IMR-90 (cell line): ENCODE measurements at regions not wholly inside any gene's neighbourhood (a gene's known extent, or its start where the extent isn't known, plus 50 kb on each side); places are given as distances from the start of the nearest gene placed in this dataset.

ENCODE experiments used
- ATAC-seq: fragments of 200-7000 bp; cut with Tn5 transposase; 2 replicates; pipeline ENCODE4 v1.9.1; 2020; ENCODE audit warnings: low read depth, mild to moderate bottlenecking, moderate library complexity
- BruUV-seq: library from RNA; stranded (reverse); fragments of 400-500 nt; replicated peaks from 2 replicates; lab custom pipeline; 2021; lab: Mats Ljungman, UMichigan
- CTCF ChIA-PET: fragments of 300-600 bp; formaldehyde crosslinking; extraction: SDS; loops from one replicate; lab custom pipeline; 2021; ENCODE audit warnings: antibody characterized with exemption; lab: Yijun Ruan, JAX
- POLR2A ChIA-PET: fragments of 300-600 bp; sonication (Branson Sonifier 250); formaldehyde crosslinking; loops from one replicate; lab custom pipeline; 2022; ENCODE audit warnings: antibody characterized with exemption; ENCODE audit not compliant: unreplicated experiment; lab: Charles Lee
- DNase-seq: peaks from one replicate; pipeline ENCODE4 v3.0.0; 2013
- H2AFZ ChIP-seq: replicated peaks from 2 replicates; pipeline ENCODE3; 2013; ENCODE audit warnings: low read length, mild to moderate bottlenecking; ENCODE audit not compliant: poor library complexity
- H2AK5ac ChIP-seq: 2 replicates; pipeline ENCODE4 v1.6.1; 2013; ENCODE audit warnings: low read depth, low read length, inconsistent platforms
- H2AK9ac ChIP-seq: replicated peaks from 2 replicates; pipeline ENCODE3; 2013; ENCODE audit warnings: mild to moderate bottlenecking, low read depth, low read length, moderate library complexity; ENCODE audit not compliant: poor library complexity
- H2BK120ac ChIP-seq: 2 replicates; pipeline ENCODE4 v1.6.1; 2013; ENCODE audit warnings: low read depth, low read length, inconsistent platforms
- H2BK15ac ChIP-seq: 3 replicates; pipeline ENCODE4 v1.6.1; 2013; ENCODE audit warnings: low read depth, low read length, inconsistent platforms
- H2BK20ac ChIP-seq: 2 replicates; pipeline ENCODE4 v1.6.1; 2013; ENCODE audit warnings: low read depth, mild to moderate bottlenecking, inconsistent platforms, low read length, moderate library complexity
- H2BK5ac ChIP-seq: 2 replicates; pipeline ENCODE4 v1.6.1; 2013; ENCODE audit warnings: mild to moderate bottlenecking, low read depth, low read length, inconsistent platforms; ENCODE audit not compliant: poor library complexity, severe bottlenecking
- H3K14ac ChIP-seq: replicated peaks from 2 replicates; pipeline ENCODE4 v1.6.1; 2013; ENCODE audit warnings: low read depth, low read length, inconsistent platforms
- H3K18ac ChIP-seq: 2 replicates; pipeline ENCODE4 v1.6.1; 2013; ENCODE audit warnings: low read depth, low read length, control low read depth
- H3K23ac ChIP-seq: 2 replicates; pipeline ENCODE4 v1.6.1; 2013; ENCODE audit warnings: low read depth, low read length, inconsistent platforms
- H3K27ac ChIP-seq: 2 replicates; pipeline ENCODE4 v1.5.1; 2013; ENCODE audit warnings: mild to moderate bottlenecking, control low read depth, low read length; ENCODE audit not compliant: insufficient read depth
- H3K27me3 ChIP-seq: 2 replicates; pipeline ENCODE4 v1.6.1; 2013; ENCODE audit warnings: low read length; ENCODE audit not compliant: control insufficient read depth, insufficient read depth
- H3K36me3 ChIP-seq: 2 replicates; pipeline ENCODE4 v1.6.1; 2013; ENCODE audit warnings: low read length, mixed read lengths; ENCODE audit not compliant: control insufficient read depth, insufficient read depth
- H3K4ac ChIP-seq: 2 replicates; pipeline ENCODE4 v1.6.1; 2013; ENCODE audit warnings: low read depth, low read length, inconsistent platforms
- H3K4me1 ChIP-seq: 2 replicates; pipeline ENCODE4 v1.6.1; 2013; ENCODE audit warnings: low read length, mixed read lengths; ENCODE audit not compliant: control insufficient read depth, insufficient read depth
- H3K4me2 ChIP-seq: 2 replicates; pipeline ENCODE4 v1.6.1; 2013; ENCODE audit warnings: low read depth, mild to moderate bottlenecking, control low read depth, low read length, moderate library complexity
- H3K4me3 ChIP-seq: 2 replicates; pipeline ENCODE4 v1.5.1; 2013; ENCODE audit warnings: low read depth, mild to moderate bottlenecking, control low read depth, low read length, moderate library complexity; ENCODE audit not compliant: insufficient read depth
- H3K56ac ChIP-seq: 2 replicates; pipeline ENCODE4 v1.6.1; 2013; ENCODE audit warnings: low read length, inconsistent platforms; ENCODE audit not compliant: insufficient read depth; ENCODE audit errors: extremely low read depth
- H3K79me1 ChIP-seq, 2 experiments: 2 replicates each; pipeline ENCODE4 v1.6.1; 2013; ENCODE audit warnings: low read length in 2 of 2, inconsistent platforms in 1 of 2, low read depth in 1 of 2
- H3K9ac ChIP-seq: 2 replicates; pipeline ENCODE4 v1.6.1; 2013; ENCODE audit warnings: low read depth, low read length, control low read depth
- H3K9me1 ChIP-seq: 2 replicates; pipeline ENCODE4 v1.6.1; 2013; ENCODE audit warnings: low read length, inconsistent platforms; ENCODE audit not compliant: insufficient read depth
- H3K9me3 ChIP-seq: 2 replicates; pipeline ENCODE4 v1.6.1; 2013; ENCODE audit warnings: low read length; ENCODE audit not compliant: control insufficient read depth, insufficient read depth
- H4K20me1 ChIP-seq: 2 replicates; pipeline ENCODE4 v1.6.1; 2013; ENCODE audit warnings: low read length, inconsistent platforms; ENCODE audit not compliant: insufficient read depth
- H4K5ac ChIP-seq: 2 replicates; pipeline ENCODE4 v1.6.1; 2013; ENCODE audit warnings: mild to moderate bottlenecking, low read depth, low read length, control low read depth
- H4K8ac ChIP-seq, 2 experiments: 2 replicates each; pipeline ENCODE4 v1.6.1; 2013; ENCODE audit warnings: low read depth in 2 of 2, low read length in 2 of 2, control low read depth in 1 of 2, inconsistent platforms in 1 of 2
- H4K91ac ChIP-seq: 2 replicates; pipeline ENCODE4 v1.6.1; 2013; ENCODE audit warnings: low read depth, low read length, inconsistent platforms; ENCODE audit not compliant: insufficient read depth
- CEBPB ChIP-seq: IDR thresholded peaks from 2 replicates; pipeline ENCODE4 v1.6.1; 2012; ENCODE audit warnings: low read depth, low read length, improper control_type of control experiment
- CHD1 ChIP-seq: IDR thresholded peaks from 2 replicates; pipeline ENCODE4 v1.6.1; 2012; ENCODE audit warnings: low read depth, low read length, improper control_type of control experiment
- CTCF ChIP-seq: conservative IDR thresholded peaks from 2 replicates; pipeline ENCODE4 v1.5.1; 2012; ENCODE audit warnings: mild to moderate bottlenecking, low read depth, low read length, improper control_type of control experiment
- ELK1 ChIP-seq: fragments of 150-350 bp; IDR thresholded peaks from 2 replicates; pipeline ENCODE4 v1.6.1; 2016; ENCODE audit warnings: low read depth, mild to moderate bottlenecking, low read length, moderate library complexity, borderline replicate concordance
- MAZ ChIP-seq: IDR thresholded peaks from 2 replicates; pipeline ENCODE4 v1.6.1; 2012; ENCODE audit warnings: low read depth, mild to moderate bottlenecking, low read length, improper control_type of control experiment, moderate library complexity, borderline replicate concordance
- MXI1 ChIP-seq: IDR thresholded peaks from 2 replicates; pipeline ENCODE4 v1.6.1; 2012; ENCODE audit warnings: low read depth, mild to moderate bottlenecking, low read length, moderate library complexity, borderline replicate concordance
- POLR2A ChIP-seq: IDR thresholded peaks from 2 replicates; pipeline ENCODE4 v1.6.1; 2012; ENCODE audit warnings: mild to moderate bottlenecking, low read depth, low read length
- RCOR1 ChIP-seq: IDR thresholded peaks from 2 replicates; pipeline ENCODE4 v1.6.1; 2012; ENCODE audit warnings: mild to moderate bottlenecking, low read length, improper control_type of control experiment; ENCODE audit not compliant: insufficient replicate concordance
- RFX5 ChIP-seq: IDR thresholded peaks from 2 replicates; pipeline ENCODE4 v1.8.0; 2012; ENCODE audit warnings: low read depth, mild to moderate bottlenecking, low read length, moderate library complexity
- WGBS, 2 experiments: methylation state at CpG; one replicate each; pipeline versions ENCODE4 v1.1.5 to v1.1.7; 2013; ENCODE audit warnings: missing lambda C conversion rate in 2 of 2; ENCODE audit not compliant: insufficient read length in 1 of 2; ENCODE audit errors: extremely low coverage in 2 of 2; 5-methylcytosine and 5-hydroxymethylcytosine counted together
- dilution Hi-C: fragments of 300-500 bp; cut with HindIII; formaldehyde crosslinking; loops from one replicate; pipeline ENCODE4 v1.14.3; 2018; ENCODE audit warnings: low sequenced_read_pairs; ENCODE audit not compliant: unreplicated experiment
- in situ Hi-C: fragments of 300-500 bp; cut with MboI; formaldehyde crosslinking; loops from 3 replicates; pipeline ENCODE4 v1.14.3; 2019; ENCODE audit warnings: low sequenced_read_pairs, inconsistent platforms, mixed read lengths
- intact Hi-C: fragments of 100-400 bp; cut with micrococcal nuclease; formaldehyde crosslinking; loops from 2 replicates; pipeline ENCODE4 v1.10.0; 2022

GRCh38 chr12:45580356-45580969, 149.0 kb upstream of the ARID2 start:
- H2AK9ac ChIP-seq, result no peak overlapping the region
- no peak overlapping the region for H2AFZ ChIP-seq
- no peak overlapping the region for H4K8ac ChIP-seq
- no peaks in the 10 kb centered on the region for H3K36me3 ChIP-seq
- POLR2A ChIA-PET, result no interaction called here
- ATAC-seq, result no peak
- no peak overlapping the region for H3K14ac ChIP-seq
- H4K91ac ChIP-seq, result no peak overlapping the region
- H3K4me1 ChIP-seq, result no peaks in the 10 kb centered on the region
- H3K18ac ChIP-seq, result no peak overlapping the region
- H3K4ac ChIP-seq, result no peak overlapping the region
- dilution Hi-C loops, result no loop called here
- no peaks in the 10 kb centered on the region for H3K9me1 ChIP-seq
- peaks cover 6% of the 10 kb centered on the region; the same call in 1 of the 2 replicates for H3K27me3 ChIP-seq
- no peak overlapping the region for H2BK5ac ChIP-seq
- no peak overlapping the region for H3K4me2 ChIP-seq
- CTCF ChIA-PET, result no interaction called here
- H2BK15ac ChIP-seq, result no peak overlapping the region
- TF ChIP-seq POLR2A (no peak), CHD1 (no peak), MXI1 (no peak), ELK1 (no peak), CTCF (no peak), RFX5 (no peak), MAZ (no peak), RCOR1 (no peak), CEBPB (no peak)
- H2AK5ac ChIP-seq, result no peak overlapping the region
- BruUV-seq, result no TSS peak
- H3K23ac ChIP-seq, result no peak overlapping the region
- H3K9ac ChIP-seq, result no peak overlapping the region
- no peaks in the 10 kb centered on the region for H4K20me1 ChIP-seq
- H2BK20ac ChIP-seq, result no peak overlapping the region
- H4K5ac ChIP-seq, result no peak overlapping the region
- H3K56ac ChIP-seq, result no peak overlapping the region
- no peak overlapping the region for H3K27ac ChIP-seq
- no peak overlapping the region for H3K4me3 ChIP-seq
- 60% methylated on average over 1 of the region's 2 CpGs; no CpG with 5 or more reads in 1 of the 2 experiments for WGBS, 2 experiments
- intact Hi-C loops, result no loop called here
- in situ Hi-C loops, result no loop called here
- DNase-seq, result no peak
- H2BK120ac ChIP-seq, result no peak overlapping the region
- no peaks in the 10 kb centered on the region for H3K79me1 ChIP-seq
- no peaks in the 10 kb centered on the region for H3K9me3 ChIP-seq
